GM12878 (cell line): ENCODE measurements at regions not wholly inside any gene's neighbourhood (a gene's known extent, or its start where the extent isn't known, plus 50 kb on each side); places are given as distances from the start of the nearest gene placed in this dataset.

Experiments used
- BHLHE40 ChIP-seq, 2 experiments: fragments of 450-650 bp in 1 of 2; IDR thresholded peaks; 2 replicates each; pipeline ENCODE4 v1.6.1; 2011 to 2017; ENCODE audit warnings: low read depth in 2 of 2, borderline replicate concordance in 1 of 2, improper control_type of control experiment in 1 of 2, low read length in 1 of 2, mild to moderate bottlenecking in 1 of 2
- EP300 ChIP-seq, 2 experiments: fragments of 150-350 bp in 1 of 2; IDR thresholded peaks; 2 replicates each; pipeline ENCODE4 v1.6.1; 2011 to 2012; ENCODE audit warnings: low read depth in 2 of 2, low read length in 2 of 2, borderline replicate concordance in 1 of 2, improper control_type of control experiment in 1 of 2, inconsistent platforms in 1 of 2; ENCODE audit not compliant: control insufficient read depth in 1 of 2
- FOS ChIP-seq: IDR thresholded peaks from 3 replicates; pipeline ENCODE4 v1.6.1; 2011; ENCODE audit warnings: borderline replicate concordance; ENCODE audit not compliant: insufficient read length; ENCODE audit errors: extremely low read depth
- MTA2 ChIP-seq: fragments of 450-650 bp; IDR thresholded peaks from 2 replicates; pipeline ENCODE4 v1.6.1; 2016; ENCODE audit warnings: low read depth, mild to moderate bottlenecking, moderate library complexity
- SUZ12 ChIP-seq: fragments of 200-600 bp; sonication (generic); IDR thresholded peaks from one replicate; pipeline ENCODE4 v1.6.1; 2018; ENCODE audit warnings: antibody characterized with exemption, mild to moderate bottlenecking; ENCODE audit not compliant: unreplicated experiment
- TF ChIP-seq, protein P1 (sequence below): fragments of 450-650 bp; formaldehyde crosslinking; IDR thresholded peaks from 2 replicates; pipeline ENCODE4 v1.4.0; 2020; ENCODE audit warnings: mild to moderate bottlenecking, moderate library complexity
- TF ChIP-seq, protein P2 (sequence below): fragments of 450-650 bp; IDR thresholded peaks from 2 replicates; pipeline ENCODE4 v1.6.1; 2017; ENCODE audit warnings: low read depth, mild to moderate bottlenecking, moderate library complexity
- TF ChIP-seq, protein P3 (sequence below), 3 experiments: IDR thresholded peaks in 2 of 3; conservative IDR thresholded peaks in 1 of 3; 2 replicates each; pipeline ENCODE4 v1.5.1; 2011; ENCODE audit warnings: low read depth in 3 of 3, low read length in 3 of 3, mild to moderate bottlenecking in 3 of 3, control low read depth in 2 of 3, moderate library complexity in 2 of 3, inconsistent platforms in 1 of 3, mixed read lengths in 1 of 3; ENCODE audit not compliant: control insufficient read depth in 2 of 3, insufficient read depth in 1 of 3; ENCODE audit errors: extremely low read depth in 1 of 3
- TF ChIP-seq, protein P4 (sequence below): fragments of 450-650 bp; conservative IDR thresholded peaks from 2 replicates; pipeline ENCODE4 v1.6.1; 2017; ENCODE audit warnings: mild to moderate bottlenecking, moderate library complexity
- TF ChIP-seq, protein P5 (sequence below): fragments of 450-650 bp; IDR thresholded peaks from 2 replicates; pipeline ENCODE4 v1.6.1; 2017; ENCODE audit warnings: mild to moderate bottlenecking, moderate library complexity
- TF ChIP-seq, protein P6 (sequence below): fragments of 450-650 bp; IDR thresholded peaks from 2 replicates; pipeline ENCODE4 v1.6.1; 2014; ENCODE audit warnings: mild to moderate bottlenecking

DNA sequence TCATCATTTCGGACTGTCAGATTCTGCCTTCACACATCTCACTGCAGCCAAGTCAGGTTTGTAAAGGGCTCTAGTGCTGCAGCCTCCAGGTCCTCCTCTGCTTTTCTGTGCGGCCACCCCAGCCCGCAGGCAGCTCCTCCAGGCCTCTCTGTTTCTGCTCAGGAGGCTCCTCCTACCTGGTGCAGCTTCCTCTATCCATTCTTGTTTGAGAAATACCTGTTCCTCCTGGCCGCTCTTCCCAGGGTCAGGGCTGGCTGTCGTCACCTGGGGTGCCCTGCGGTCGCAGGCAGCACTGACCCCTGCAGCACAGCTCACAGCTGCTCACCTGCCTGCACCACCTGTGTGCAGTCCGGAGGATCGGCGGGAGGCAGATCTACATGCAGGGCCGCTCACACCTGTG, 387.7 kb upstream of the IRX4 start:
- TF ChIP-seq, protein P1, sequence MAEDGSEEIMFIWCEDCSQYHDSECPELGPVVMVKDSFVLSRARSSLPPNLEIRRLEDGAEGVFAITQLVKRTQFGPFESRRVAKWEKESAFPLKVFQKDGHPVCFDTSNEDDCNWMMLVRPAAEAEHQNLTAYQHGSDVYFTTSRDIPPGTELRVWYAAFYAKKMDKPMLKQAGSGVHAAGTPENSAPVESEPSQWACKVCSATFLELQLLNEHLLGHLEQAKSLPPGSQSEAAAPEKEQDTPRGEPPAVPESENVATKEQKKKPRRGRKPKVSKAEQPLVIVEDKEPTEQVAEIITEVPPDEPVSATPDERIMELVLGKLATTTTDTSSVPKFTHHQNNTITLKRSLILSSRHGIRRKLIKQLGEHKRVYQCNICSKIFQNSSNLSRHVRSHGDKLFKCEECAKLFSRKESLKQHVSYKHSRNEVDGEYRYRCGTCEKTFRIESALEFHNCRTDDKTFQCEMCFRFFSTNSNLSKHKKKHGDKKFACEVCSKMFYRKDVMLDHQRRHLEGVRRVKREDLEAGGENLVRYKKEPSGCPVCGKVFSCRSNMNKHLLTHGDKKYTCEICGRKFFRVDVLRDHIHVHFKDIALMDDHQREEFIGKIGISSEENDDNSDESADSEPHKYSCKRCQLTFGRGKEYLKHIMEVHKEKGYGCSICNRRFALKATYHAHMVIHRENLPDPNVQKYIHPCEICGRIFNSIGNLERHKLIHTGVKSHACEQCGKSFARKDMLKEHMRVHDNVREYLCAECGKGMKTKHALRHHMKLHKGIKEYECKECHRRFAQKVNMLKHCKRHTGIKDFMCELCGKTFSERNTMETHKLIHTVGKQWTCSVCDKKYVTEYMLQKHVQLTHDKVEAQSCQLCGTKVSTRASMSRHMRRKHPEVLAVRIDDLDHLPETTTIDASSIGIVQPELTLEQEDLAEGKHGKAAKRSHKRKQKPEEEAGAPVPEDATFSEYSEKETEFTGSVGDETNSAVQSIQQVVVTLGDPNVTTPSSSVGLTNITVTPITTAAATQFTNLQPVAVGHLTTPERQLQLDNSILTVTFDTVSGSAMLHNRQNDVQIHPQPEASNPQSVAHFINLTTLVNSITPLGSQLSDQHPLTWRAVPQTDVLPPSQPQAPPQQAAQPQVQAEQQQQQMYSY (CRISPR knock-in tag), result no peak
- TF ChIP-seq, protein P2, sequence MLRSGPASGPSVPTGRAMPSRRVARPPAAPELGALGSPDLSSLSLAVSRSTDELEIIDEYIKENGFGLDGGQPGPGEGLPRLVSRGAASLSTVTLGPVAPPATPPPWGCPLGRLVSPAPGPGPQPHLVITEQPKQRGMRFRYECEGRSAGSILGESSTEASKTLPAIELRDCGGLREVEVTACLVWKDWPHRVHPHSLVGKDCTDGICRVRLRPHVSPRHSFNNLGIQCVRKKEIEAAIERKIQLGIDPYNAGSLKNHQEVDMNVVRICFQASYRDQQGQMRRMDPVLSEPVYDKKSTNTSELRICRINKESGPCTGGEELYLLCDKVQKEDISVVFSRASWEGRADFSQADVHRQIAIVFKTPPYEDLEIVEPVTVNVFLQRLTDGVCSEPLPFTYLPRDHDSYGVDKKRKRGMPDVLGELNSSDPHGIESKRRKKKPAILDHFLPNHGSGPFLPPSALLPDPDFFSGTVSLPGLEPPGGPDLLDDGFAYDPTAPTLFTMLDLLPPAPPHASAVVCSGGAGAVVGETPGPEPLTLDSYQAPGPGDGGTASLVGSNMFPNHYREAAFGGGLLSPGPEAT, result no peak
- TF ChIP-seq, protein P3, sequence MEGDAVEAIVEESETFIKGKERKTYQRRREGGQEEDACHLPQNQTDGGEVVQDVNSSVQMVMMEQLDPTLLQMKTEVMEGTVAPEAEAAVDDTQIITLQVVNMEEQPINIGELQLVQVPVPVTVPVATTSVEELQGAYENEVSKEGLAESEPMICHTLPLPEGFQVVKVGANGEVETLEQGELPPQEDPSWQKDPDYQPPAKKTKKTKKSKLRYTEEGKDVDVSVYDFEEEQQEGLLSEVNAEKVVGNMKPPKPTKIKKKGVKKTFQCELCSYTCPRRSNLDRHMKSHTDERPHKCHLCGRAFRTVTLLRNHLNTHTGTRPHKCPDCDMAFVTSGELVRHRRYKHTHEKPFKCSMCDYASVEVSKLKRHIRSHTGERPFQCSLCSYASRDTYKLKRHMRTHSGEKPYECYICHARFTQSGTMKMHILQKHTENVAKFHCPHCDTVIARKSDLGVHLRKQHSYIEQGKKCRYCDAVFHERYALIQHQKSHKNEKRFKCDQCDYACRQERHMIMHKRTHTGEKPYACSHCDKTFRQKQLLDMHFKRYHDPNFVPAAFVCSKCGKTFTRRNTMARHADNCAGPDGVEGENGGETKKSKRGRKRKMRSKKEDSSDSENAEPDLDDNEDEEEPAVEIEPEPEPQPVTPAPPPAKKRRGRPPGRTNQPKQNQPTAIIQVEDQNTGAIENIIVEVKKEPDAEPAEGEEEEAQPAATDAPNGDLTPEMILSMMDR (IDR thresholded peaks at IDR 0.05 in 2 of 3, conservative IDR thresholded peaks at IDR 0.05 in 1 of 3; ENCODE audit: control insufficient read depth in 2 of 3, extremely low read depth in 1 of 3, insufficient read depth in 1 of 3, low read depth in 3 of 3, low read length in 3 of 3), result no peak
- TF ChIP-seq MTA2, result no peak
- TF ChIP-seq, protein P4, sequence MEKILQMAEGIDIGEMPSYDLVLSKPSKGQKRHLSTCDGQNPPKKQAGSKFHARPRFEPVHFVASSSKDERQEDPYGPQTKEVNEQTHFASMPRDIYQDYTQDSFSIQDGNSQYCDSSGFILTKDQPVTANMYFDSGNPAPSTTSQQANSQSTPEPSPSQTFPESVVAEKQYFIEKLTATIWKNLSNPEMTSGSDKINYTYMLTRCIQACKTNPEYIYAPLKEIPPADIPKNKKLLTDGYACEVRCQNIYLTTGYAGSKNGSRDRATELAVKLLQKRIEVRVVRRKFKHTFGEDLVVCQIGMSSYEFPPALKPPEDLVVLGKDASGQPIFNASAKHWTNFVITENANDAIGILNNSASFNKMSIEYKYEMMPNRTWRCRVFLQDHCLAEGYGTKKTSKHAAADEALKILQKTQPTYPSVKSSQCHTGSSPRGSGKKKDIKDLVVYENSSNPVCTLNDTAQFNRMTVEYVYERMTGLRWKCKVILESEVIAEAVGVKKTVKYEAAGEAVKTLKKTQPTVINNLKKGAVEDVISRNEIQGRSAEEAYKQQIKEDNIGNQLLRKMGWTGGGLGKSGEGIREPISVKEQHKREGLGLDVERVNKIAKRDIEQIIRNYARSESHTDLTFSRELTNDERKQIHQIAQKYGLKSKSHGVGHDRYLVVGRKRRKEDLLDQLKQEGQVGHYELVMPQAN, result no peak
- TF ChIP-seq, protein P5, sequence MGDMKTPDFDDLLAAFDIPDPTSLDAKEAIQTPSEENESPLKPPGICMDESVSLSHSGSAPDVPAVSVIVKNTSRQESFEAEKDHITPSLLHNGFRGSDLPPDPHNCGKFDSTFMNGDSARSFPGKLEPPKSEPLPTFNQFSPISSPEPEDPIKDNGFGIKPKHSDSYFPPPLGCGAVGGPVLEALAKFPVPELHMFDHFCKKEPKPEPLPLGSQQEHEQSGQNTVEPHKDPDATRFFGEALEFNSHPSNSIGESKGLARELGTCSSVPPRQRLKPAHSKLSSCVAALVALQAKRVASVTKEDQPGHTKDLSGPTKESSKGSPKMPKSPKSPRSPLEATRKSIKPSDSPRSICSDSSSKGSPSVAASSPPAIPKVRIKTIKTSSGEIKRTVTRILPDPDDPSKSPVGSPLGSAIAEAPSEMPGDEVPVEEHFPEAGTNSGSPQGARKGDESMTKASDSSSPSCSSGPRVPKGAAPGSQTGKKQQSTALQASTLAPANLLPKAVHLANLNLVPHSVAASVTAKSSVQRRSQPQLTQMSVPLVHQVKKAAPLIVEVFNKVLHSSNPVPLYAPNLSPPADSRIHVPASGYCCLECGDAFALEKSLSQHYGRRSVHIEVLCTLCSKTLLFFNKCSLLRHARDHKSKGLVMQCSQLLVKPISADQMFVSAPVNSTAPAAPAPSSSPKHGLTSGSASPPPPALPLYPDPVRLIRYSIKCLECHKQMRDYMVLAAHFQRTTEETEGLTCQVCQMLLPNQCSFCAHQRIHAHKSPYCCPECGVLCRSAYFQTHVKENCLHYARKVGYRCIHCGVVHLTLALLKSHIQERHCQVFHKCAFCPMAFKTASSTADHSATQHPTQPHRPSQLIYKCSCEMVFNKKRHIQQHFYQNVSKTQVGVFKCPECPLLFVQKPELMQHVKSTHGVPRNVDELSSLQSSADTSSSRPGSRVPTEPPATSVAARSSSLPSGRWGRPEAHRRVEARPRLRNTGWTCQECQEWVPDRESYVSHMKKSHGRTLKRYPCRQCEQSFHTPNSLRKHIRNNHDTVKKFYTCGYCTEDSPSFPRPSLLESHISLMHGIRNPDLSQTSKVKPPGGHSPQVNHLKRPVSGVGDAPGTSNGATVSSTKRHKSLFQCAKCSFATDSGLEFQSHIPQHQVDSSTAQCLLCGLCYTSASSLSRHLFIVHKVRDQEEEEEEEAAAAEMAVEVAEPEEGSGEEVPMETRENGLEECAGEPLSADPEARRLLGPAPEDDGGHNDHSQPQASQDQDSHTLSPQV, result no peak
- TF ChIP-seq EP300 (IDR thresholded peaks at IDR 0.05; ENCODE audit: borderline replicate concordance in 1 of 2, control insufficient read depth in 1 of 2, low read depth in 2 of 2, low read length in 2 of 2), result no peak
- TF ChIP-seq FOS, result no peak
- TF ChIP-seq, protein P6, sequence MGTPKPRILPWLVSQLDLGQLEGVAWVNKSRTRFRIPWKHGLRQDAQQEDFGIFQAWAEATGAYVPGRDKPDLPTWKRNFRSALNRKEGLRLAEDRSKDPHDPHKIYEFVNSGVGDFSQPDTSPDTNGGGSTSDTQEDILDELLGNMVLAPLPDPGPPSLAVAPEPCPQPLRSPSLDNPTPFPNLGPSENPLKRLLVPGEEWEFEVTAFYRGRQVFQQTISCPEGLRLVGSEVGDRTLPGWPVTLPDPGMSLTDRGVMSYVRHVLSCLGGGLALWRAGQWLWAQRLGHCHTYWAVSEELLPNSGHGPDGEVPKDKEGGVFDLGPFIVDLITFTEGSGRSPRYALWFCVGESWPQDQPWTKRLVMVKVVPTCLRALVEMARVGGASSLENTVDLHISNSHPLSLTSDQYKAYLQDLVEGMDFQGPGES, result no peak
- TF ChIP-seq SUZ12, result no peak
- no peak for TF ChIP-seq BHLHE40 (IDR thresholded peaks at IDR 0.05; ENCODE audit: borderline replicate concordance in 1 of 2, low read depth in 2 of 2, low read length in 1 of 2)
